GM12872 (cell line): ENCODE measurements at regions not wholly inside any gene's neighbourhood (a gene's known extent, or its start where the extent isn't known, plus 50 kb on each side); places are given as distances from the start of the nearest gene placed in this dataset.

Experiments used
- CTCF ChIP-seq: IDR thresholded peaks from 3 replicates; pipeline ENCODE4 v1.5.1; 2011; ENCODE audit warnings: low read depth, mild to moderate bottlenecking, low read length, moderate library complexity; ENCODE audit not compliant: insufficient read depth

DNA sequence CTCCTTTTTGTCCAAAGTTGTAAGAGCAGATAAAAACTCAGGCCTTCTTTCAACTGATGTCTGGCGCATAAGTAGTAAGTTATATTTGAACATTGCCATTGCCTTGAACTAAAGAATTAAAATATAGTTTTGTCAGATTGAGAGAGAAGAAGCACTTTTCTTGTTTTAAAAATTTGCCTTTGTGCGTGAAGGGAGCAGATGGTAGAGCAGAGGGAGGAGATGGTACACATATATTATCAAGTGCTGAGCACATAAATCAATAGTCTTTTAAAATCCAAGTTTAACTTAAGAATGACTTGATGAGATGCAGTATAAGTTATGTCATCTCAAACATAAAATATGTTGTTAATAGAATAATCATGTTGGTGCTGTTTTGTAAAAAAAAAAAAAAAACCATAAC, 504.6 kb upstream of the KLHL1 start:
- no peak for TF ChIP-seq CTCF

DNA sequence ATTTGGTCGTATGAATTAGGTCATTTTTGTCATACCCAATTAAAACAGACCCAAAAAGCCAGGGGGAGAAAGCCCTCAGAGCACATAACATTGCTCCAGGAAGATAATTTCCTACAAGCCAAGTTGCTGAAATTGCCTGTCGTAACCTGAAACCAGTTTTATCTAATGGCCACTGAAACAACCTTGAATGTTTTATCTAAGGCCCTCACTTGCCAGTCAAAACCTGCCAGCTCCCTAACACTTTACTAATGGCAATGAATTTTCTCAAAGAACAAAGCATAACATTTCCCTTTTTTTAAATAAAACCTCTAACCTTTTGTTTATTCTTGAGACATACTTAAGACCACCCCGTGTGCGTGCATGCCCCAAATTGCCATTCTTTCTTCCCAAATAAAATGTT, 496.2 kb upstream of the KLHL1 start:
- no peak for TF ChIP-seq CTCF

DNA sequence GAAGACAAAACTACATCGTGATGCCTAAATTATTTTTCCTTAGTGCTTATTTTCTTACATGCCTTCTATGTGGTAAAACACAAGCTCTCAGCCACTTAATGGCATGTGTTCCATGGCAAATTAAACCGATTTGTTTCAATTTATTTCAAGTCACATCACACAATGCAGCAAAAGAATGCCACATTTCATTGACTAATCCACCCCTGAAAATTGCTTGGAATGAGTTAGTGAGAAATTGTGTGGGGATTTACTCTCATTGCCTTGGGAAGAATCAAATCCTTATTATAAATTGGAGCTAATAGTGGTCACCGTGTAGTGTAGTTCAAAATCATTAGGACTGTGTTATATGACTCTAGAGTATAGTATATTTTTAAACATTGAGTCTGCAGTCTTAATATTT, 485.5 kb upstream of the KLHL1 start:
- TF ChIP-seq CTCF: no peak

DNA sequence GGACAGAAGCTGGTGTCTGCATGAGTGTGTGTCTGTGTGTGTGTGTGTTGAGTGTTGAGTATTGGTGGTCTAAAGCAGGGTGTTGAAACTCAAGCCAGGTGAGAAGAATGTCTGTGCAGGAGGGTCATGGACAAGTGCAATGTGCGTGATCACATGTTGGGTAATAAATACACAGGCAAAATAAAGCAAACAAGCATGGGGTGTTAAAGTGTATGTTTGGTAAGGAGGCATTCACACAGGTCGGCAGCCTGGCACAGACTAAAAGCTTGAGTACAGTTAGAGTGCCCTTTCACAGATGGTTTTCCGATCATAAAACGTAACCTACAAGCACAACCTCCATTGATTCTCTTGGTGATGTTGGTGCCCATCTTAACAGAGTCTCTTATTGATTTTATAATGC, 476.9 kb upstream of the KLHL1 start:
- no peak for TF ChIP-seq CTCF

GRCh38 chr13:70580825-70581224, 472.6 kb upstream of the KLHL1 start:
- TF ChIP-seq CTCF: no peak

DNA sequence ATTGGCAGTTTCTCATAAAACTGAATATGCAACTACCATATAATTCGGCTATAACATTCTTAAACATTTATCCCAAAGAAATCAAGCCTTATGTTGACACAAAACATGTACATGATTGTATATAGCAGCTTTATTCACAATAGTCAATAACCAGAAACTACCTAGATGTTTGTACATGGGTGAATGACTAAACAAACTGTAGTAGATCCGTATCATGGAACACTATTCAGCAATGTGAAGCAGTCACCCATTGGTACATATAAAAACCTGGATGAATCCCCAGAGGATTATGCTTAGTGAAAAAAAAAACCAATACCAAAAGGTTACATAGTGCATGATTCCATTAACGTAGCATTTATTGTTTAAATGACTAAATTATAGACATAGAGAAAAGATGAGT, 471.7 kb upstream of the KLHL1 start:
- TF ChIP-seq CTCF: no peak

DNA sequence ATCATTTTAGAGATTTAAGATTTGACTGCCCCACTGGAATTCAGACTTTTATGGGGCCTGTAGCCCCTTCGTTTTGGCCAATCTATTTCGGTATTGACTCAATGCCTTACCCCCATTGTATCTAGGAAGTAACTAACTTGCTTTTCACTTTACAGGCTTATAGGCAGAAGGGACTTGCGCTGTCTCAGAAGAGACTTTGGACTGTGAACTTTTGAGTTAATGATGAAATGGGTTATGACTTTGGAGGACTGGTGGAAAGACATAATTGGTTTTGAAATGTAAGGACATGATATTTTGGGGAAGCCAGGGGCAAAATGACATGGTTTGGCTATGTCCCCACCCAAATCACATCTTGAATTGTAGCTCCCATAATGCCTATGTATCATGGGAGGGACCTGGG, 463.0 kb upstream of the KLHL1 start:
- no peak for TF ChIP-seq CTCF

DNA sequence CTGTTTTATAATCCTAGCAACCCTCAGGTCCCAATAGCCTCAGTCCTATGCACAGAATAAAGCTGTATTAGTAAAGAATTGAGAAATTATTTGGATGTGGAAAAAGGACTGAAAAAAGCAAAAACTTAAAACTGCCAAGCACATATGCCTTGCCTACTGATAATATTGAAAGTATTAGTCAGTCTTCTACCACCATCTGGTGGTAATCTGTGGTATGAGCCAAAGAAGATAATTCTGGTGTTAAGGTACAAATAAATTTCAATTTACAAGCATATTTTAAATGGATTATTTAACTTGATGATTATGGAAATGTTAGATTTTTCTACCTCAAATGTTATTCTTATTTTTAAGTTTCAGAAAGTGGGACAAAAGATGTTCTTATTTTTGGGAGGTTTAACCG, 460.3 kb upstream of the KLHL1 start:
- peak; percentile 48 for TF ChIP-seq CTCF
